HG03064 (cell line): ENCODE measurements at regions not wholly inside any gene's neighbourhood (a gene's known extent, or its start where the extent isn't known, plus 50 kb on each side); places are given as distances from the start of the nearest gene placed in this dataset.

ENCODE experiments used
- ATAC-seq: cut with Tn5 transposase; IDR thresholded peaks from one replicate; pipeline ENCODE4 v1.9.1; 2021; ENCODE audit warnings: low read depth; ENCODE audit not compliant: unreplicated experiment

- ATAC-seq = no peak
Measured at GRCh38 chr12:107461222-107461975, 224.2 kb upstream of the PWP1 start.

- ATAC-seq = no peak
Measured at GRCh38 chr12:107462428-107463332, 222.9 kb upstream of the PWP1 start.

- ATAC-seq = no peak
Measured at GRCh38 chr12:107464644-107465043, 221.0 kb upstream of the PWP1 start.

- no peak for ATAC-seq
Measured at GRCh38 chr12:107465625-107466024, 220.0 kb upstream of the PWP1 start.

- ATAC-seq = no peak
Measured at GRCh38 chr12:107467716-107468115, 217.9 kb upstream of the PWP1 start.

- ATAC-seq = no peak
Measured at GRCh38 chr12:107468182-107468581, 217.4 kb upstream of the PWP1 start.

- ATAC-seq = no peak
Measured at GRCh38 chr12:107469011-107469410, 216.6 kb upstream of the PWP1 start.

- ATAC-seq = no peak
Measured at GRCh38 chr12:107470645-107471044, 215.0 kb upstream of the PWP1 start.

GRCh38 chr12:107472308-107472707, 213.3 kb upstream of the PWP1 start:
- ATAC-seq = no peak

- no peak for ATAC-seq
Measured at GRCh38 chr12:107474099-107474498, 211.5 kb upstream of the PWP1 start.

- no peak for ATAC-seq
Measured at GRCh38 chr12:107474639-107475539, 210.7 kb upstream of the PWP1 start.

GRCh38 chr12:107475900-107476299, 209.7 kb upstream of the PWP1 start:
- ATAC-seq = no peak

- ATAC-seq = no peak
Measured at GRCh38 chr12:107477018-107477417, 208.6 kb upstream of the PWP1 start.

- no peak for ATAC-seq
Measured at GRCh38 chr12:107477947-107478610, 207.5 kb upstream of the PWP1 start.

GRCh38 chr12:107478881-107479280, 206.7 kb upstream of the PWP1 start:
- ATAC-seq = no peak

GRCh38 chr12:107480836-107481608, 204.6 kb upstream of the PWP1 start:
- no peak for ATAC-seq

GRCh38 chr12:107484230-107484629, 201.4 kb upstream of the PWP1 start:
- ATAC-seq = no peak

GRCh38 chr12:107484941-107485340, 200.7 kb upstream of the PWP1 start:
- ATAC-seq = no peak

GRCh38 chr12:107485731-107486130, 199.9 kb upstream of the PWP1 start:
- no peak for ATAC-seq
